ENCODE measurements at regions not wholly inside any gene's neighbourhood (a gene's known extent, or its start where the extent isn't known, plus 50 kb on each side); places are given as distances from the start of the nearest gene placed in this dataset.
"Not testable (repeated sequence)": the region's sequence is repeated elsewhere in the genome, so short reads cannot be mapped to it uniquely, and the experiment has no call there.

GRCh38 chr3:174442302-174442682, 416.8 kb upstream of the NAALADL2 start:
- Mint-ChIP-seq H3K36me3 (ENCODE audit: low read depth) (no peaks in the 10 kb centered on the region), H3K27ac (no peak overlapping the region), H3K9me3 (no peaks in the 10 kb centered on the region), H3K4me3 (no peak overlapping the region), H3K27me3 (peaks cover 26% of the 10 kb centered on the region), H3K4me1 (peaks cover 5% of the 10 kb centered on the region)
- POLR2A ChIA-PET, result no interaction called here
- no peak for DNase-seq
- CTCF ChIA-PET, result no interaction called here

DNA sequence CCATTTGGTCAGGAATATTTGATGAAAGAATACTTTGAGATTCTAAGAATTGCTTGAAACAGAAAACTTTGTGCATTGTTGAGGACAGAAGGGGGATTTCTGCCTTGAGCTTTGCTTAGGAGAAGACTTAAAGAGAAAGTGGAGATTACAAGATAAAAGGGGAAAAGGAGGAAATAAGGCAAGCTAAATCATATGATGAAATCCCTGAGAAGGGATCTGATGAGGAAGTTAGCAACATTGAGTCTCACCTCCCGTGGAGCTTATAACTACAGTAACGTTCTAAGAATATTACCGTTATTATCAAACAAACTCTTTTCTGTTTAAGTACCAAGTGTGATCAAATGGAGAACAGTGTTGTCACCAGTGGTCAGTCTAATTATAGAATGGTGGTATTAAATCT, 414.7 kb upstream of the NAALADL2 start:
- H3K36me3 Mint-ChIP-seq (ENCODE audit: low read depth), result no peaks in the 10 kb centered on the region
- H3K4me3 Mint-ChIP-seq, result no peak overlapping the region
- no peak overlapping the region for H3K27ac Mint-ChIP-seq
- no peaks in the 10 kb centered on the region for H3K9me3 Mint-ChIP-seq
- POLR2A ChIA-PET, result no interaction called here
- CTCF ChIA-PET, result no interaction called here
- H3K4me1 Mint-ChIP-seq, result peaks cover 5% of the 10 kb centered on the region
- DNase-seq, result no peak
- H3K27me3 Mint-ChIP-seq, result peaks cover 21% of the 10 kb centered on the region

DNA sequence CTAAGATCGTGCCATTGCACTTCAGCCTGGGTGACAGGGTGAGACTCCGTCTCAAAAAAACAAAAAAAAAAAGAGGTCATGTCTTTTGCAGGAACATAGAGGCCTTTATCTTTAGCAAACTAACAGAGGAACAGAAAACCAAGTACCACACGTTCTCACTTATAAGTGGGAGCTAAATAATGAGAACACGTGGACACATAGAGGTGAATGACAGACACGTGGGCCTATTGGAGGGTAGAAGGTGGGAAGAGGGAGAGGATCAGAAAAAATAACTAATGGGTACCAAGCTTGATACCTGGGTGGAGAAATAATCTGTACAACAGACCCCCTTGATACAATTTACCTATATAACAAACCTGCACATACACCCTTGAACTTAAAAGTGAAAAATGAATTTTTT, 401.4 kb upstream of the NAALADL2 start:
- Mint-ChIP-seq H3K27me3 (no peaks in the 10 kb centered on the region), H3K4me3 (no peak overlapping the region), H3K4me1 (no peaks in the 10 kb centered on the region), H3K36me3 (ENCODE audit: low read depth) (no peaks in the 10 kb centered on the region), H3K27ac (no peak overlapping the region), H3K9me3 (no peaks in the 10 kb centered on the region)
- ChIA-PET CTCF (no interaction called here), POLR2A (no interaction called here)
- DNase-seq, result no peak

DNA sequence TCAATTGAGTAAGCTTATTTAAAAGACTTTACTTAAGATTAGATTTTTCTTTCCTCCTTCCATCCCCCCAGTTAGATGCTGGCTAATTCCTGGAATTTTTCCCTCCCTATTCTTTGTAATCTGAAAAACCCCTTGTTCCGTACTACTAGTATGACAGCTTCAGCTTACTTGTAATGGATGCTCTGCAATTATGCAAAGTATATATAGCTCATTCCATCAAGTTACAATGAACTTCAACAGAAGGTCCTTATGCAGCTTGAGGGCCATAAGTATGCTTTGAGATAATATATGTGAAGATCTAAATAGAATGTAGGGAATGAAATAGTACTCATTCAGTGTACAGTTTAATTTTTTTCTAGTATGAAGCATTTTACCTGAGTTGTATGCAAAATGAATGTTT, 398.3 kb upstream of the NAALADL2 start:
- POLR2A ChIA-PET, result no interaction called here
- Mint-ChIP-seq H3K4me1 (no peaks in the 10 kb centered on the region), H3K9me3 (peaks cover 4% of the 10 kb centered on the region), H3K4me3 (no peak overlapping the region), H3K27ac (no peak overlapping the region), H3K36me3 (ENCODE audit: low read depth) (no peaks in the 10 kb centered on the region), H3K27me3 (no peaks in the 10 kb centered on the region)
- no peak for DNase-seq
- CTCF ChIA-PET, result no interaction called here

- Mint-ChIP-seq H3K9me3 (peaks cover 4% of the 10 kb centered on the region), H3K27ac (no peak overlapping the region)
These were observed 396.2 kb upstream of the NAALADL2 start for GRCh38 chr3:174462916-174463315.

GRCh38 chr3:174465177-174465576, 394.0 kb upstream of the NAALADL2 start:
- no peak overlapping the region for H3K27ac Mint-ChIP-seq
- no peaks in the 10 kb centered on the region for H3K4me1 Mint-ChIP-seq
- POLR2A ChIA-PET, result no interaction called here
- CTCF ChIA-PET, result no interaction called here
- H3K27me3 Mint-ChIP-seq, result no peaks in the 10 kb centered on the region
- no peak overlapping the region for H3K4me3 Mint-ChIP-seq
- H3K9me3 Mint-ChIP-seq, result peaks cover 5% of the 10 kb centered on the region
- H3K36me3 Mint-ChIP-seq (ENCODE audit: low read depth), result no peaks in the 10 kb centered on the region
- no peak for DNase-seq

More at GRCh38 chr3:174462916-174463315, 396.2 kb upstream of the NAALADL2 start:
- no peaks in the 10 kb centered on the region for H3K27me3 Mint-ChIP-seq
- no peaks in the 10 kb centered on the region for H3K4me1 Mint-ChIP-seq
- POLR2A ChIA-PET, result no interaction called here
- CTCF ChIA-PET, result no interaction called here
- DNase-seq, result no peak
- H3K4me3 Mint-ChIP-seq, result no peak overlapping the region
- H3K36me3 Mint-ChIP-seq (ENCODE audit: low read depth), result no peaks in the 10 kb centered on the region

- ChIA-PET CTCF (no interaction called here), POLR2A (no interaction called here)
- H3K36me3 Mint-ChIP-seq (ENCODE audit: low read depth), result no peaks in the 10 kb centered on the region
- H3K27me3 Mint-ChIP-seq, result no peaks in the 10 kb centered on the region
- H3K4me1 Mint-ChIP-seq, result no peaks in the 10 kb centered on the region
- peaks cover 5% of the 10 kb centered on the region for H3K9me3 Mint-ChIP-seq
- no peak for DNase-seq
- no peak overlapping the region for H3K27ac Mint-ChIP-seq
- H3K4me3 Mint-ChIP-seq, result no peak overlapping the region
These were observed 392.6 kb upstream of the NAALADL2 start for GRCh38 chr3:174466471-174467054.

DNA sequence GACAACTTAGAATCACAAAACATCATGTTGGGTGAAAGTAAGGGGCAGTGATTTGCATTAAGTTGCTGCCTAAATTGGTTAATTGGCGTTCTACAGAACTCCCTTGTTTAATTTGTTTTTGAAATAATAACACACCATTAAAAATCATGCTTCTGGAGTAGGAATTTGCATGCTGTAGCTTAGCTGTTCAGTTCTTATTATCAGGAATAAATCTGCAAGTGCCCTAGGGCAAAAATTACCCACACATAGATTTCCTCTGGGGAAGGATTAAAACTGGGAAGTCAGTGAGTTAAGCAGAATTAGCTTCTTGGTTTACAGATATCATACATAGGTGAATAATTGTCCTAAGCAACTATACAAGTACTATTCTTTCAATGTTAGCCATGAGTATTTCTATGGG, 381.6 kb upstream of the NAALADL2 start:
- no peak for DNase-seq
- Mint-ChIP-seq H3K4me1 (no peaks in the 10 kb centered on the region), H3K27ac (no peak overlapping the region), H3K4me3 (no peak overlapping the region), H3K9me3 (peaks cover under 1% of the 10 kb centered on the region), H3K36me3 (ENCODE audit: low read depth) (no peaks in the 10 kb centered on the region), H3K27me3 (no peaks in the 10 kb centered on the region)
- CTCF ChIA-PET, result no interaction called here
- POLR2A ChIA-PET, result no interaction called here

DNA sequence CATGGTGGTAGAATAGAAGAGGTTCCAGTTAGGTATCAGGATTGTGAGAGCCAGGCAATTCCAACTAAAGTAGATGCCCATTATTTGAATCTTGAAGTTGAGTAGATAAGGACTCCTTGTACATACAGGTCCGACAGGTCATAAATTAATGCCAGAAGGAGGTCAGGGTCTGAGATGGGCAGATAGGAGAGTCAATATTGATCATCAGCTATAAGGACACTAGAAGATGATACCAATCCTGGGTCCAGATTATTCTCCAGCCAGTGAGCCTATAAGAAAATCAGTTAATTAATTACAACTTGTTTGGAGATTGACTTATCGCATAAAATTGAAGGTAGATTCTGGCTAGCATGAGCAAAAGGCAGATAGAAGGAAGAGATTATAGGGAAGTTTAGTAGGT, 378.4 kb upstream of the NAALADL2 start:
- Mint-ChIP-seq H3K4me1 (no peaks in the 10 kb centered on the region), H3K36me3 (ENCODE audit: low read depth) (no peaks in the 10 kb centered on the region), H3K27me3 (no peaks in the 10 kb centered on the region), H3K27ac (no peak overlapping the region), H3K9me3 (peaks cover 3% of the 10 kb centered on the region), H3K4me3 (no peak overlapping the region)
- ChIA-PET POLR2A (no interaction called here), CTCF (no interaction called here)
- no peak for DNase-seq

GRCh38 chr3:174482541-174482940, 376.6 kb upstream of the NAALADL2 start:
- Mint-ChIP-seq H3K27ac (no peak overlapping the region), H3K9me3 (peaks cover 5% of the 10 kb centered on the region), H3K27me3 (no peaks in the 10 kb centered on the region), H3K36me3 (ENCODE audit: low read depth) (no peaks in the 10 kb centered on the region), H3K4me1 (no peaks in the 10 kb centered on the region), H3K4me3 (no peak overlapping the region)
- ChIA-PET CTCF (no interaction called here), POLR2A (no interaction called here)
- no peak for DNase-seq

DNA sequence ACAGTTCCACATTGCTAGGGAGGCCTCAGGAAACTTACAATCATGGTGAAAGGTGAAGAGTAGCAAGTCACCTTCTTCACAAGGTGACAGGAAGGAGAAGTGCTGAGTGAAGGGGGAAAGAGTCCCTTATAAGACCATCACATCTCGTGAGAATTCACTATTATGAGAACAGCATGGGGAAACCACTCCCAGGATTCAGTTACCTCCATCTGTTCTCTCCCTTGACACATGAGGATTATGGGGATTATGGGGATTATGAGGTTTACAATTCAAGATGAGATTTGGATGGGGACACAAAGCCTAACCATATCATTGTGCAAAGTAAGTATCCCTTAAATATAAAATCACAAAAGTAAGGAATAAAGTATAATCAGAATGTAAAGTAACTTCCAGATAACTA, 375.9 kb upstream of the NAALADL2 start:
- no peak for DNase-seq
- Mint-ChIP-seq H3K4me1 (no peaks in the 10 kb centered on the region), H3K27ac (no peak overlapping the region), H3K4me3 (no peak overlapping the region), H3K9me3 (peaks cover 5% of the 10 kb centered on the region), H3K27me3 (no peaks in the 10 kb centered on the region), H3K36me3 (ENCODE audit: low read depth) (no peaks in the 10 kb centered on the region)
- CTCF ChIA-PET, result no interaction called here
- POLR2A ChIA-PET, result no interaction called here

DNA sequence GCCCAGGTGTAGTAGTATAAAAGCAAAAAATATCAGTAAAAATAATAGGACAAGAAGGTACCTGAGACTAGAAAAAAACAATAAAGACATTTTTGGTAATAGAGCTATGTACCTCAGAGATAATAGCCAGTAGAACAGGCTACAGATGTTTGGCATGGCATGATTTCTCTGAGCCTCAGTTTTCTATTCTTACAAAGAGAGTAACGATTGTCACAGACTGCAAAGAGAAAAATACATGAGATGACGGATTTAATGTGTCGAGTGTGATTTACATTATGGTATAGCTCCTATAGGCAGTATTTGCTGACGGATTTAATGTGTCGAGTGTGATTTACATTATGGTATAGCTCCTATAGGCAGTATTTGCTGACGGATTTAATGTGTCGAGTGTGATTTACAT, 375.3 kb upstream of the NAALADL2 start:
- H3K9me3 Mint-ChIP-seq; H3K27me3 Mint-ChIP-seq; CTCF ChIA-PET; H3K4me1 Mint-ChIP-seq; DNase-seq; H3K4me3 Mint-ChIP-seq; H3K27ac Mint-ChIP-seq; H3K36me3 Mint-ChIP-seq (ENCODE audit: low read depth): not testable (repeated sequence)
- POLR2A ChIA-PET, result interaction anchor here (0.6 kb wide), 1 partner anchor 24 kb away, joined by 3 read pairs; no protein-coding TSS in a partner anchor

DNA sequence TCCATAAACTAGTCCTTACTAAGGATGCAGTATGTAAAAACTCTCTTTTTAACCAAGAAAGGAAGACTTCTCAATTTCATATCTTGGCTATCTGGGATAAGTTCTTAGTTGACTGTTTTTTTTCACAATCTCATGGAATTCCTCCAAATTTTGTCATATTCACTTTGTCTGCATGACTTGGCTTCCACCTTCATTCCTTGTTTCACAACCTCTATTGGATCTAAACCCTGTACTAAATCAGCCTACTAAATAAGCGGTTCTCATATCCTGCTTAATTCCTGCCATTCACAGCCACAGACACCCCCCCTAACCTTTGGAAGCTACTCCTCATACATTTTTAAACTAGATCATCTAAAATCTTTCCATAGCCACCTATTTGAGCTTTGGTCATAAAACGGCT, 370.6 kb upstream of the NAALADL2 start:
- POLR2A ChIA-PET, result no interaction called here
- no peak overlapping the region for H3K27ac Mint-ChIP-seq
- no peak overlapping the region for H3K4me3 Mint-ChIP-seq
- CTCF ChIA-PET, result no interaction called here
- no peaks in the 10 kb centered on the region for H3K36me3 Mint-ChIP-seq (ENCODE audit: low read depth)
- DNase-seq, result no peak
- H3K4me1 Mint-ChIP-seq, result no peaks in the 10 kb centered on the region
- peaks cover 4% of the 10 kb centered on the region for H3K9me3 Mint-ChIP-seq
- H3K27me3 Mint-ChIP-seq, result no peaks in the 10 kb centered on the region

- CTCF ChIA-PET, result interaction anchor here (0.7 kb wide), 1 partner anchor 94 kb away, joined by 3 read pairs; no protein-coding TSS in a partner anchor
- no peak for DNase-seq
- H3K4me1 Mint-ChIP-seq, result no peaks in the 10 kb centered on the region
- H3K4me3 Mint-ChIP-seq, result no peak overlapping the region
- H3K36me3 Mint-ChIP-seq (ENCODE audit: low read depth), result no peaks in the 10 kb centered on the region
- no peaks in the 10 kb centered on the region for H3K27me3 Mint-ChIP-seq
- H3K9me3 Mint-ChIP-seq, result no peaks in the 10 kb centered on the region
- H3K27ac Mint-ChIP-seq, result no peak overlapping the region
- POLR2A ChIA-PET, result no interaction called here
These were observed 363.8 kb upstream of the NAALADL2 start for GRCh38 chr3:174495311-174495710.

- no peak for DNase-seq
- CTCF ChIA-PET, result no interaction called here
- POLR2A ChIA-PET, result no interaction called here
These were observed 363.2 kb upstream of the NAALADL2 start for GRCh38 chr3:174495928-174496327.

More at GRCh38 chr3:174495928-174496327, 363.2 kb upstream of the NAALADL2 start:
- Mint-ChIP-seq H3K36me3 (ENCODE audit: low read depth) (no peaks in the 10 kb centered on the region), H3K4me1 (no peaks in the 10 kb centered on the region), H3K27me3 (no peaks in the 10 kb centered on the region), H3K27ac (no peak overlapping the region), H3K4me3 (no peak overlapping the region), H3K9me3 (no peaks in the 10 kb centered on the region)

All from activated CD4-positive, alpha-beta memory T cell treated with anti-CD3 and anti-CD28 coated beads, Interleukin-2, amount 10 ng/mL, durations not matched to agents 7 days and 5 days (primary cell).